ENCODE measurements at regions not wholly inside any gene's neighbourhood (a gene's known extent, or its start where the extent isn't known, plus 50 kb on each side); places are given as distances from the start of the nearest gene placed in this dataset.

GRCh38 chr7:343227-343822 lies 53.4 kb downstream of the FOXL3 start:
- no peak for TF ChIP-seq GABPA (IDR thresholded peaks at IDR 0.05; ENCODE audit: low read depth)
- TF ChIP-seq CTCF (IDR thresholded peaks at IDR 0.05; ENCODE audit: insufficient read depth, low read length), result no peak
- no peak for TF ChIP-seq POLR2AphosphoS5 (IDR thresholded peaks at IDR 0.05; ENCODE audit: low read depth)
- no peak for TF ChIP-seq REST (IDR thresholded peaks at IDR 0.05; ENCODE audit: insufficient replicate concordance, low read depth)

Data from HL-60 (cell line).